CD14-positive monocyte (primary cell): ENCODE measurements at regions not wholly inside any gene's neighbourhood (a gene's known extent, or its start where the extent isn't known, plus 50 kb on each side); places are given as distances from the start of the nearest gene placed in this dataset.

Experiments
- DNase-seq, 3 donors: peaks; one replicate each; pipeline ENCODE4 v3.0.0-alpha.2; 2011 to 2022
- H2AFZ ChIP-seq: 2 replicates; pipeline ENCODE4 v1.6.0; 2012; ENCODE audit warnings: mild to moderate bottlenecking, low read depth, low read length, inconsistent platforms; ENCODE audit not compliant: insufficient read depth, poor library complexity, severe bottlenecking
- H3K27ac ChIP-seq, 2 donors: 1 replicate in 1 of 2; 2 replicates in 1 of 2; pipeline ENCODE4 v1.5.1; 2012 to 2013; ENCODE audit warnings: low read length in 2 of 2, control low read depth in 1 of 2, inconsistent platforms in 1 of 2, low read depth in 1 of 2, mild to moderate bottlenecking in 1 of 2
- H3K27me3 ChIP-seq, 2 donors: one replicate each; pipeline versions ENCODE4 v1.6.0 to v1.6.1; 2011 to 2013; ENCODE audit warnings: low read length in 2 of 2; ENCODE audit not compliant: control insufficient read depth in 2 of 2, insufficient read depth in 2 of 2
- H3K36me3 ChIP-seq, 2 donors: replicated peaks in 1 of 2; 1 replicate in 1 of 2; 2 replicates in 1 of 2; pipeline versions ENCODE4 v1.5.1 to v1.6.1; 2012 to 2013; ENCODE audit warnings: low read length in 2 of 2, control low read depth in 1 of 2, inconsistent platforms in 1 of 2, mild to moderate bottlenecking in 1 of 2; ENCODE audit not compliant: insufficient read depth in 2 of 2, control insufficient read depth in 1 of 2
- H3K4me1 ChIP-seq, 2 donors: 1 replicate in 1 of 2; 2 replicates in 1 of 2; pipeline versions ENCODE4 v1.5.1 to v1.6.1; 2012 to 2013; ENCODE audit warnings: low read length in 2 of 2, control low read depth in 1 of 2, inconsistent platforms in 1 of 2, mild to moderate bottlenecking in 1 of 2, moderate library complexity in 1 of 2; ENCODE audit not compliant: insufficient read depth in 2 of 2, control insufficient read depth in 1 of 2
- H3K4me2 ChIP-seq: replicated peaks from 2 replicates; pipeline ENCODE3; 2012; ENCODE audit warnings: low read length, moderate library complexity, mild to moderate bottlenecking; ENCODE audit not compliant: poor library complexity, severe bottlenecking; ENCODE audit errors: extremely low read depth
- H3K4me3 ChIP-seq, 3 experiments: fragments of 200-600 bp in 1 of 3; sonication (generic) in 1 of 3; replicated peaks in 1 of 3; 1 replicate in 2 of 3; 2 replicates in 1 of 3; pipeline ENCODE4 v1.5.1; 2011 to 2013; ENCODE audit warnings: low read length in 3 of 3, mild to moderate bottlenecking in 3 of 3, control low read depth in 2 of 3, low read depth in 2 of 3, inconsistent platforms in 1 of 3, moderate library complexity in 1 of 3
- H3K79me2 ChIP-seq: 2 replicates; pipeline ENCODE4 v1.6.0; 2012; ENCODE audit warnings: mild to moderate bottlenecking, control low read depth, inconsistent platforms, low read length, moderate library complexity; ENCODE audit not compliant: insufficient read depth
- H3K9ac ChIP-seq: 2 replicates; pipeline ENCODE4 v1.6.0; 2017; ENCODE audit warnings: low read length, mild to moderate bottlenecking; ENCODE audit not compliant: insufficient read depth, poor library complexity, severe bottlenecking
- H3K9me3 ChIP-seq, 2 donors: replicated peaks in 1 of 2; 1 replicate in 1 of 2; 2 replicates in 1 of 2; pipeline versions ENCODE4 v1.5.1 to v1.6.1; 2012 to 2013; ENCODE audit warnings: low read length in 2 of 2, control low read depth in 1 of 2; ENCODE audit not compliant: control insufficient read depth in 1 of 2, insufficient read depth in 1 of 2
- H4K20me1 ChIP-seq: 2 replicates; pipeline ENCODE4 v1.6.0; 2012; ENCODE audit warnings: mild to moderate bottlenecking, low read length, control low read depth, moderate library complexity; ENCODE audit not compliant: insufficient read depth
- H3K27ac Mint-ChIP-seq, 7 donors: one replicate each; pipeline ENCODE4 v1.8.0; 2020; ENCODE audit warnings: mild to moderate bottlenecking in 7 of 7, mixed read lengths in 7 of 7, moderate library complexity in 6 of 7, inconsistent platforms in 2 of 7
- H3K27me3 Mint-ChIP-seq, 3 donors: one replicate each; pipeline ENCODE4 v1.8.0; 2021 to 2022; ENCODE audit warnings: low read depth in 3 of 3, mild to moderate bottlenecking in 3 of 3, mixed read lengths in 3 of 3, moderate library complexity in 3 of 3, inconsistent platforms in 1 of 3
- H3K36me3 Mint-ChIP-seq, 2 donors: one replicate each; pipeline ENCODE4 v1.8.0; 2020; ENCODE audit warnings: mixed read lengths in 2 of 2, inconsistent platforms in 1 of 2, mild to moderate bottlenecking in 1 of 2
- H3K4me1 Mint-ChIP-seq: one replicate; pipeline ENCODE4 v1.8.0; 2020; ENCODE audit warnings: mild to moderate bottlenecking, mixed read lengths
- H3K4me3 Mint-ChIP-seq, 2 donors: one replicate each; pipeline ENCODE4 v1.8.0; 2020; ENCODE audit warnings: mild to moderate bottlenecking in 2 of 2, mixed read lengths in 2 of 2, moderate library complexity in 1 of 2
- H3K9me3 Mint-ChIP-seq, 7 donors: one replicate each; pipeline ENCODE4 v1.8.0; 2020 to 2022; ENCODE audit warnings: mixed read lengths in 7 of 7, mild to moderate bottlenecking in 6 of 7, moderate library complexity in 6 of 7, inconsistent platforms in 2 of 7
- CTCF ChIP-seq: fragments of 200-600 bp; IDR thresholded peaks from one replicate; pipeline ENCODE4 v1.8.0; 2022; ENCODE audit warnings: antibody characterized with exemption, mild to moderate bottlenecking
- WGBS: methylation state at CpG from one replicate; pipeline ENCODE4 v1.1.5; 2013; ENCODE audit warnings: missing lambda C conversion rate; ENCODE audit not compliant: insufficient coverage; 5-methylcytosine and 5-hydroxymethylcytosine counted together
- intact Hi-C, 2 donors: fragments of 100-400 bp; cut with micrococcal nuclease; formaldehyde crosslinking; loops; one replicate each; pipeline versions ENCODE4 v1.15.0 to v1.15.1; 2023

DNA sequence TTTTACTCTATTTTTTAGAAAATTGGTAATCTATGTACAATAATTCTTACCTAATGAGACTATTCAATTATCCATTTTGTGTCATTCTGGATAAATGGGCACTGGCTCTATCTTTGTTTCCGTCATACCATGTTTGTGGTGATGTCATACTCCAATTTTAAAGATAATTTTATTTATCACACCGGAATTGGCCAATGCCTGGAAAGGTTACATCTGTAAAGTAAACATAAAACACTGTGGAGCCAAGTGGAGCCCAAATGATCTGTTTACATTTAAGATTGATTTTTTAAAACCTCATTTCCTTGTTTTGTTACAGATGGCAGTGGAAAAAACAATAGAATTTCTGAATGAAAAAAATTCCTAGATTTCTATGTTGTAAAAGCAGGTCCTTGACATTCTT is 120.2 kb upstream of the GPRIN3 start:
- H3K9ac ChIP-seq = no peak overlapping the region
- H3K27ac Mint-ChIP-seq = no peak overlapping the region

DNA sequence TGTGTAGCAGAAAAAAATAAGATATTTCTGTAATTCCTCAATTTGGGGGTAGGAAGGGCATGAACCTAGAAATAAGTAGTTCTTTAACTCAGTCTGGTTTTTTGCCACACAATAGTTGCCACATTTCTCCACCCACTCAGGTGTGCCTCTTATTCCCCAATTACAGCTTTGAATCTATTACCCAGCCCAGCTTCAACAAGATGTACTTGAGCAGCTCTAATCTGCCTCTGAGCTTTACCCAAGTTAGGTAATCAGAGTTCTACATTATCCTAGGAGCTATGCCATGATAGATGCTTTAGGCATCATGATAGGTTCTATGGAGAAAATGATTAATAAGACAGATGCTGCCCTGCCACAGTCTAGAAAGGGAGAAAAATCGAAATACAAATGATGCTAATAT is 117.4 kb upstream of the GPRIN3 start:
- no peak overlapping the region for H3K27ac Mint-ChIP-seq

More for the DNA sequence above, 120.2 kb upstream of the GPRIN3 start:
- no peaks in the 10 kb centered on the region for H3K9me3 Mint-ChIP-seq
- H3K9me3 ChIP-seq = no peaks in the 10 kb centered on the region
- no peak for TF ChIP-seq CTCF
- H3K4me1 Mint-ChIP-seq = no peaks in the 10 kb centered on the region
- H3K4me3 ChIP-seq = no peak overlapping the region
- peaks cover 0 to 2% (median 0%) of the 10 kb centered on the region in 3 donors for H3K27me3 Mint-ChIP-seq
- WGBS = no CpG with 5 or more reads among the region's 2 CpGs
- no peaks in the 10 kb centered on the region for H3K27me3 ChIP-seq
- no peak overlapping the region for H3K4me2 ChIP-seq
- H3K4me1 ChIP-seq = no peaks in the 10 kb centered on the region
- no peak overlapping the region for H2AFZ ChIP-seq
- H3K27ac ChIP-seq = no peak overlapping the region
- no peaks in the 10 kb centered on the region for H3K36me3 Mint-ChIP-seq
- intact Hi-C loops = no loop called here
- no peak for DNase-seq
- no peaks in the 10 kb centered on the region for H4K20me1 ChIP-seq
- no peaks in the 10 kb centered on the region for H3K36me3 ChIP-seq
- H3K4me3 Mint-ChIP-seq = no peak overlapping the region
- H3K79me2 ChIP-seq = no peaks in the 10 kb centered on the region

More for the DNA sequence above, 117.4 kb upstream of the GPRIN3 start:
- Histone ChIP-seq H3K4me2 (no peak overlapping the region), H3K27ac (no peak overlapping the region), H3K27me3 (no peaks in the 10 kb centered on the region), H3K9ac (no peak overlapping the region), H3K4me1 (no peaks in the 10 kb centered on the region), H3K4me3 (no peak overlapping the region), H3K79me2 (no peaks in the 10 kb centered on the region), H2AFZ (no peak overlapping the region), H3K9me3 (no peaks in the 10 kb centered on the region), H3K36me3 (no peaks in the 10 kb centered on the region), H4K20me1 (no peaks in the 10 kb centered on the region)
- WGBS = 100% methylated on average over 1 of the region's 1 CpG
- Mint-ChIP-seq H3K4me3 (no peak overlapping the region), H3K36me3 (no peaks in the 10 kb centered on the region), H3K4me1 (no peaks in the 10 kb centered on the region), H3K9me3 (no peaks in the 10 kb centered on the region), H3K27me3 (no peaks in the 10 kb centered on the region)
- no peak for TF ChIP-seq CTCF
- intact Hi-C loops = no loop called here
- no peak for DNase-seq
